PC-9 (cell line): ENCODE measurements at regions not wholly inside any gene's neighbourhood (a gene's known extent, or its start where the extent isn't known, plus 50 kb on each side); places are given as distances from the start of the nearest gene placed in this dataset.
"Not testable (repeated sequence)": the region's sequence is repeated elsewhere in the genome, so short reads cannot be mapped to it uniquely, and the experiment has no call there.

Experiments used
- BruUV-seq: library from RNA; stranded (reverse); fragments of 400-500 nt; replicated peaks from 2 replicates; lab custom pipeline; 2021; lab: Mats Ljungman, UMichigan
- CTCF ChIA-PET: fragments of 300-600 bp; sonication (Branson Sonifier 250); formaldehyde crosslinking; loops from one replicate; lab custom pipeline; 2022; ENCODE audit warnings: antibody characterized with exemption; lab: Charles Lee
- POLR2A ChIA-PET: fragments of 300-600 bp; sonication (Branson Sonifier 250); formaldehyde crosslinking; loops from one replicate; lab custom pipeline; 2022; ENCODE audit warnings: antibody characterized with exemption; ENCODE audit not compliant: unreplicated experiment; lab: Charles Lee
- DNase-seq, 2 experiments: peaks; one replicate each; pipeline versions ENCODE4 v3.0.0 to v3.0.0-alpha.2; 2015 to 2022; ENCODE audit warnings: mixed read lengths in 1 of 2
- H2AFZ ChIP-seq: fragments of 200-600 bp; sonication (generic); 2 replicates; pipeline ENCODE4 v1.8.1; 2017; ENCODE audit warnings: antibody characterized with exemption
- H3F3A ChIP-seq: fragments of 200-600 bp; sonication (generic); 2 replicates; pipeline ENCODE4 v1.8.1; 2017; ENCODE audit warnings: antibody characterized with exemption, mild to moderate bottlenecking, low read depth; ENCODE audit not compliant: insufficient read depth
- H3K27ac ChIP-seq: fragments of 200-600 bp; sonication (generic); 2 replicates; pipeline ENCODE4 v1.6.1; 2016; ENCODE audit warnings: mixed run types
- H3K27me3 ChIP-seq: fragments of 200-600 bp; sonication (generic); 2 replicates; pipeline ENCODE4 v1.6.1; 2016; ENCODE audit warnings: low read depth, mixed run types; ENCODE audit not compliant: insufficient read depth
- H3K36me3 ChIP-seq: fragments of 200-600 bp; sonication (generic); 2 replicates; pipeline ENCODE4 v1.6.1; 2016; ENCODE audit warnings: low read depth, mixed run types
- H3K4me1 ChIP-seq: fragments of 200-600 bp; sonication (generic); replicated peaks from 2 replicates; pipeline ENCODE4 v1.6.1; 2016; ENCODE audit warnings: mixed run types; ENCODE audit not compliant: insufficient read depth
- H3K4me2 ChIP-seq: fragments of 200-600 bp; sonication (generic); 2 replicates; pipeline ENCODE4 v1.6.1; 2017; ENCODE audit warnings: mixed run types
- H3K4me3 ChIP-seq: fragments of 200-600 bp; sonication (generic); 2 replicates; pipeline ENCODE4 v1.6.1; 2016; ENCODE audit warnings: mixed run types
- H3K79me2 ChIP-seq: fragments of 200-600 bp; sonication (generic); 2 replicates; pipeline ENCODE4 v1.6.1; 2017; ENCODE audit warnings: low read depth, mixed run types
- H3K9me2 ChIP-seq: fragments of 200-600 bp; sonication (generic); 2 replicates; pipeline ENCODE4 v1.8.1; 2017; ENCODE audit warnings: mild to moderate bottlenecking; ENCODE audit not compliant: insufficient read depth
- H3K9me3 ChIP-seq: fragments of 200-600 bp; sonication (generic); 2 replicates; pipeline ENCODE4 v1.8.1; 2016; ENCODE audit warnings: low read depth; ENCODE audit not compliant: insufficient read depth
- H4K20me1 ChIP-seq: fragments of 200-600 bp; sonication (generic); 2 replicates; pipeline ENCODE4 v1.8.1; 2017; ENCODE audit not compliant: insufficient read depth
- CTCF ChIP-seq: fragments of 200-600 bp; sonication (generic); conservative IDR thresholded peaks from 2 replicates; pipeline ENCODE4 v1.6.1; 2017; ENCODE audit warnings: mixed run types, antibody characterized with exemption, mild to moderate bottlenecking, moderate library complexity
- EZH2 ChIP-seq: fragments of 200-600 bp; sonication (generic); IDR thresholded peaks from 2 replicates; pipeline ENCODE4 v1.8.0; 2017; ENCODE audit warnings: antibody characterized with exemption, low read depth
- intact Hi-C: fragments of 100-400 bp; cut with micrococcal nuclease; formaldehyde crosslinking; loops from one replicate; pipeline ENCODE4 v1.10.0; 2022; ENCODE audit not compliant: unreplicated experiment

- Histone ChIP-seq H3K27me3 (no peaks in the 10 kb centered on the region), H3K36me3 (no peaks in the 10 kb centered on the region), H2AFZ (no peak overlapping the region), H3K9me2 (no peaks in the 10 kb centered on the region), H3F3A (no peaks in the 10 kb centered on the region), H3K4me1 (no peaks in the 10 kb centered on the region), H3K27ac (no peak overlapping the region), H4K20me1 (no peaks in the 10 kb centered on the region), H3K4me2 (no peak overlapping the region), H3K9me3 (no peaks in the 10 kb centered on the region), H3K4me3 (no peak overlapping the region), H3K79me2 (no peaks in the 10 kb centered on the region)
- BruUV-seq, result no TSS peak
- intact Hi-C loops, result no loop called here
- no peak for TF ChIP-seq CTCF
- TF ChIP-seq EZH2, result no peak
- DNase-seq, result no peak
- CTCF ChIA-PET, result no interaction called here
- POLR2A ChIA-PET, result no interaction called here
Observed at GRCh38 chr3:96576935-96577334, 237.5 kb upstream of the EPHA6 start.

GRCh38 chr3:96584066-96584465 lies 230.3 kb upstream of the EPHA6 start:
- BruUV-seq, result no TSS peak
- H2AFZ ChIP-seq, result no peak overlapping the region
- no peaks in the 10 kb centered on the region for H3K9me2 ChIP-seq
- no peaks in the 10 kb centered on the region for H3K9me3 ChIP-seq
- no peak overlapping the region for H3K27ac ChIP-seq
- no peaks in the 10 kb centered on the region for H3K4me1 ChIP-seq
- H3F3A ChIP-seq, result no peaks in the 10 kb centered on the region
- no peaks in the 10 kb centered on the region for H3K36me3 ChIP-seq
- ChIA-PET POLR2A (no interaction called here), CTCF (no interaction called here)
- H3K4me2 ChIP-seq, result no peak overlapping the region
- no peaks in the 10 kb centered on the region for H3K79me2 ChIP-seq
- no peaks in the 10 kb centered on the region for H3K27me3 ChIP-seq
- no peak for DNase-seq
- intact Hi-C loops, result no loop called here
- no peak for TF ChIP-seq EZH2
- no peak for TF ChIP-seq CTCF
- H3K4me3 ChIP-seq, result no peak overlapping the region
- H4K20me1 ChIP-seq, result no peaks in the 10 kb centered on the region

GRCh38 chr3:96606865-96607264 lies 207.5 kb upstream of the EPHA6 start:
- H3K9me3 ChIP-seq, H3K27ac ChIP-seq, DNase-seq, H3K27me3 ChIP-seq, intact Hi-C loops, H3K4me2 ChIP-seq, H4K20me1 ChIP-seq, H3K9me2 ChIP-seq, POLR2A ChIA-PET, H3K79me2 ChIP-seq, H3K4me1 ChIP-seq, H2AFZ ChIP-seq, H3K36me3 ChIP-seq, H3K4me3 ChIP-seq, CTCF ChIA-PET, H3F3A ChIP-seq, BruUV-seq: not testable (repeated sequence)

- Histone ChIP-seq H4K20me1 (no peaks in the 10 kb centered on the region), H3K9me3 (0 out of 2 replicates have a peak, but pooled peaks cover 4% of the 10 kb centered on the region), H3K27ac (no peak overlapping the region), H3K4me3 (no peak overlapping the region), H3F3A (no peaks in the 10 kb centered on the region), H3K4me1 (no peaks in the 10 kb centered on the region), H3K79me2 (no peaks in the 10 kb centered on the region), H2AFZ (no peak overlapping the region), H3K4me2 (no peak overlapping the region), H3K36me3 (no peaks in the 10 kb centered on the region), H3K27me3 (no peaks in the 10 kb centered on the region), H3K9me2 (no peaks in the 10 kb centered on the region)
- DNase-seq, result no peak
- intact Hi-C loops, result no loop called here
- no TSS peak for BruUV-seq
- ChIA-PET POLR2A (no interaction called here), CTCF (no interaction called here)
- TF ChIP-seq EZH2 (no peak), CTCF (no peak)
Observed at GRCh38 chr3:96619475-96619874, 194.9 kb upstream of the EPHA6 start.
